Superior temporal gyrus (tissue), 1 donor: ENCODE measurements at regions not wholly inside any gene's neighbourhood (a gene's known extent, or its start where the extent isn't known, plus 50 kb on each side); places are given as distances from the start of the nearest gene placed in this dataset.
A peak's percentile ranks its signal among the peaks of the same experiment; 100 is the strongest.

Source experiments
- DNase-seq: peaks from one replicate; pipeline ENCODE4 v3.0.0-alpha.2; 2016; ENCODE audit errors: extremely low spot score

GRCh38 chr1:59143811-59144210 lies 153.1 kb upstream of the FGGY start:
- no peak for DNase-seq

GRCh38 chr1:59144959-59145358 lies 151.9 kb upstream of the FGGY start:
- DNase-seq = no peak

GRCh38 chr1:59146056-59146455 lies 150.8 kb upstream of the FGGY start:
- no peak for DNase-seq

- DNase-seq = no peak
These were observed 150.1 kb upstream of the FGGY start for GRCh38 chr1:59146651-59147358.

GRCh38 chr1:59149435-59149834 lies 147.5 kb upstream of the FGGY start:
- DNase-seq = no peak

- peak; percentile 46 for DNase-seq
These were observed 146.1 kb upstream of the FGGY start for GRCh38 chr1:59150577-59151386.

- DNase-seq = no peak
These were observed 145.5 kb upstream of the FGGY start for GRCh38 chr1:59151387-59151761.

- no peak for DNase-seq
These were observed 145.0 kb upstream of the FGGY start for GRCh38 chr1:59151860-59152259.

GRCh38 chr1:59152511-59152910 lies 144.4 kb upstream of the FGGY start:
- no peak for DNase-seq

- no peak for DNase-seq
These were observed 142.5 kb upstream of the FGGY start for GRCh38 chr1:59154401-59154800.

GRCh38 chr1:59155351-59155750 lies 141.5 kb upstream of the FGGY start:
- no peak for DNase-seq

- no peak for DNase-seq
These were observed 140.8 kb upstream of the FGGY start for GRCh38 chr1:59156051-59156450.

- no peak for DNase-seq
These were observed 140.2 kb upstream of the FGGY start for GRCh38 chr1:59156526-59157199.

GRCh38 chr1:59158321-59158720 lies 138.6 kb upstream of the FGGY start:
- DNase-seq = no peak

- no peak for DNase-seq
These were observed 137.2 kb upstream of the FGGY start for GRCh38 chr1:59159557-59160203.

- DNase-seq = no peak
These were observed 135.8 kb upstream of the FGGY start for GRCh38 chr1:59161136-59161535.

- no peak for DNase-seq
These were observed 134.2 kb upstream of the FGGY start for GRCh38 chr1:59162665-59163064.

- DNase-seq = no peak
These were observed 133.4 kb upstream of the FGGY start for GRCh38 chr1:59163268-59164092.

GRCh38 chr1:59164371-59164770 lies 132.5 kb upstream of the FGGY start:
- no peak for DNase-seq

GRCh38 chr1:59165353-59165752 lies 131.5 kb upstream of the FGGY start:
- no peak for DNase-seq

GRCh38 chr1:59169703-59170102 lies 127.2 kb upstream of the FGGY start:
- DNase-seq = no peak
